DOHH2 (cell line): ENCODE measurements at regions not wholly inside any gene's neighbourhood (a gene's known extent, or its start where the extent isn't known, plus 50 kb on each side); places are given as distances from the start of the nearest gene placed in this dataset.

ENCODE experiments used
- EZH2phosphoT487 ChIP-seq: fragments of 200-600 bp; sonication (generic); IDR thresholded peaks from 2 replicates; pipeline ENCODE4 v1.6.1; 2017; ENCODE audit warnings: borderline replicate concordance, mild to moderate bottlenecking, antibody characterized with exemption, low read length, moderate library complexity, mixed read lengths
- TF ChIP-seq, protein P1 (sequence below): fragments of 200-600 bp; sonication (generic); IDR thresholded peaks from one replicate; pipeline ENCODE4 v1.5.1; 2014; ENCODE audit warnings: antibody characterized with exemption, mild to moderate bottlenecking, low read depth, low read length; ENCODE audit not compliant: poor library complexity, severe bottlenecking

DNA sequence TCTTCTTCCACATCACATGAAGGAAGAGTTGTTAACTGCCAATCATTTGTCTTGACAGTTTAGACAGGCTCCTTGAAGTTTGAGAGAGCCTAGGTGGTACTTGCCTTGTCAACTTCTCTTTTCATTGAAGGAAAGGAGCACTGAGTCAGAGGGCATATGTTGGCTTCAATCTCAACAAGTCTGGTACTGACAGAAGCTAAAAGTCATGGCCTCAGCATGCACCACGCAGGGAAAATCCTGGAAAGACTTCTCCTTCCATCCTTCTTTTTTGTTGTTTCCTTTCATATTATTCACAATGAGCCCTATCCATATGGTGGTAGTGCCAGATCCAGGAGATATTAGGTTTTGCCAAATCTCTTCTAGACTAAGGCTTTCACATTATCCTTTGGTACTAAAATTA, 1272.5 kb downstream of the ROBO1 start:
- TF ChIP-seq, protein P1, sequence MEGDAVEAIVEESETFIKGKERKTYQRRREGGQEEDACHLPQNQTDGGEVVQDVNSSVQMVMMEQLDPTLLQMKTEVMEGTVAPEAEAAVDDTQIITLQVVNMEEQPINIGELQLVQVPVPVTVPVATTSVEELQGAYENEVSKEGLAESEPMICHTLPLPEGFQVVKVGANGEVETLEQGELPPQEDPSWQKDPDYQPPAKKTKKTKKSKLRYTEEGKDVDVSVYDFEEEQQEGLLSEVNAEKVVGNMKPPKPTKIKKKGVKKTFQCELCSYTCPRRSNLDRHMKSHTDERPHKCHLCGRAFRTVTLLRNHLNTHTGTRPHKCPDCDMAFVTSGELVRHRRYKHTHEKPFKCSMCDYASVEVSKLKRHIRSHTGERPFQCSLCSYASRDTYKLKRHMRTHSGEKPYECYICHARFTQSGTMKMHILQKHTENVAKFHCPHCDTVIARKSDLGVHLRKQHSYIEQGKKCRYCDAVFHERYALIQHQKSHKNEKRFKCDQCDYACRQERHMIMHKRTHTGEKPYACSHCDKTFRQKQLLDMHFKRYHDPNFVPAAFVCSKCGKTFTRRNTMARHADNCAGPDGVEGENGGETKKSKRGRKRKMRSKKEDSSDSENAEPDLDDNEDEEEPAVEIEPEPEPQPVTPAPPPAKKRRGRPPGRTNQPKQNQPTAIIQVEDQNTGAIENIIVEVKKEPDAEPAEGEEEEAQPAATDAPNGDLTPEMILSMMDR, result no peak
- TF ChIP-seq EZH2phosphoT487, result no peak
